ENCODE measurements at regions not wholly inside any gene's neighbourhood (a gene's known extent, or its start where the extent isn't known, plus 50 kb on each side); places are given as distances from the start of the nearest gene placed in this dataset.

DNA sequence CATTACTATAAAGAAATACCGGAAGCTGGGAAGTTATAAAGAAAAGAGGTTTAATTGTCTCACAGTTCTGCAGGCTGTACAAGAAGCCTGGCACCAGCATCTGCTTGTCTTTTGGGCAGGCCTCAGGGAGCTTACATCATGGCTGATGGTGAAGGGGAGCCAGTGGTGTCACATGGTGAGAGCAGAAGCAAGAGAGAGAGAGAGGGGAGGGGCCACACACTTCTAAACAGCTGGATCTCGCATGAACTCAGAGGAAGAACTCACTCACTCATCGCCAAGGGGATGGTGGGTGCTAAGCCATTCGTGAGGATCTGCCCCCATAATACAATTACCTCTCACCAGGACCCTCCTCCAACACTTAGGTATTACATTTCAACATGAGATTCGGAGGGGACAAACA lies 51.8 kb upstream of the ANKRD34C start:
- H3K4me3 ChIP-seq (ENCODE audit: low read depth, low read length) = no peak overlapping the region
- TF ChIP-seq, protein P1, sequence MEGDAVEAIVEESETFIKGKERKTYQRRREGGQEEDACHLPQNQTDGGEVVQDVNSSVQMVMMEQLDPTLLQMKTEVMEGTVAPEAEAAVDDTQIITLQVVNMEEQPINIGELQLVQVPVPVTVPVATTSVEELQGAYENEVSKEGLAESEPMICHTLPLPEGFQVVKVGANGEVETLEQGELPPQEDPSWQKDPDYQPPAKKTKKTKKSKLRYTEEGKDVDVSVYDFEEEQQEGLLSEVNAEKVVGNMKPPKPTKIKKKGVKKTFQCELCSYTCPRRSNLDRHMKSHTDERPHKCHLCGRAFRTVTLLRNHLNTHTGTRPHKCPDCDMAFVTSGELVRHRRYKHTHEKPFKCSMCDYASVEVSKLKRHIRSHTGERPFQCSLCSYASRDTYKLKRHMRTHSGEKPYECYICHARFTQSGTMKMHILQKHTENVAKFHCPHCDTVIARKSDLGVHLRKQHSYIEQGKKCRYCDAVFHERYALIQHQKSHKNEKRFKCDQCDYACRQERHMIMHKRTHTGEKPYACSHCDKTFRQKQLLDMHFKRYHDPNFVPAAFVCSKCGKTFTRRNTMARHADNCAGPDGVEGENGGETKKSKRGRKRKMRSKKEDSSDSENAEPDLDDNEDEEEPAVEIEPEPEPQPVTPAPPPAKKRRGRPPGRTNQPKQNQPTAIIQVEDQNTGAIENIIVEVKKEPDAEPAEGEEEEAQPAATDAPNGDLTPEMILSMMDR (IDR thresholded peaks at IDR 0.05; ENCODE audit: insufficient read depth, low read depth, low read length, missing control alignments) = no peak
- no peak for DNase-seq (ENCODE audit: low read depth)

DNA sequence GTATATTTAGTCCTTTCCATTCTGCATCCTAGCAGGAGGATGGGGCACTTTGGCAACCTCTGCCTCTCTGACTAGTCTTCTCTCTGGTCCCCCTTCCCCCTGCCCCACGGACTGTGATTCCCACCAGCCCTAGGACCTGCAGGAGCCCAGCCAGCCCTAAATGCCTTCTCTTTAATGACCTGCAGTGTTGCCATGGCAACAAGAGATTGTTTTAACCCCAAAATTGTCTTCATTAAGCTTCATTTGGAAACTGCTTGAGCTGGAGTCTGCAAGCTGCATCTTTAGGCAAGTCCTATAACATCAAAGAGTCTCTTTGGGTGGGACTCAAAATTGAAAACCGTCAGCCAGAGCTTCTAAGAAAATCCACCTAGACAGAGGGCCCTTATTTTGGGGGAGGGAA lies 59.7 kb upstream of the ANKRD34C start:
- no peak for DNase-seq (ENCODE audit: low read depth)
- TF ChIP-seq, protein P1 (IDR thresholded peaks at IDR 0.05; ENCODE audit: insufficient read depth, low read depth, low read length, missing control alignments) = no peak
- no peak overlapping the region for H3K4me3 ChIP-seq (ENCODE audit: low read depth, low read length)

DNA sequence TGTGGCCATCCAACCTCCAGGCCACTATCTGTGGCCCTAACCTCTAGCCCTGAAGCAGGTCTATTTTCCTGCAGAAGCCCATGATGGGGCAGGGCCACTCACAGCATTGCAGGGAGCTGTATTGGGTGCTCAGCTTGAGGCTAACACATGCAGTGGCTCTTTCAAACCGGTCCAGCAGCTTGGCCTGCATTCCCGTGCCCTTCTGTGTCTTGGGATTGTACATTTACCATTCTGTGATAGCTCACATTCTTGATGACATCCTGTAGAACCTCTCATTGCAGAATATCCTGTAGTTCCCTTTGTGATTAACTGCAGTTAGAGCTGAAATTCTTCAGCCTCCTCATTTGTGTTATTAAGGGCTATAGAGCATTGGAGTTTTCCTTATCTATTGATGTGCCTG lies 60.8 kb upstream of the ANKRD34C start:
- TF ChIP-seq, protein P1 (IDR thresholded peaks at IDR 0.05; ENCODE audit: insufficient read depth, low read depth, low read length, missing control alignments) = no peak
- no peak for DNase-seq (ENCODE audit: low read depth)
- H3K4me3 ChIP-seq (ENCODE audit: low read depth, low read length) = no peak overlapping the region

DNA sequence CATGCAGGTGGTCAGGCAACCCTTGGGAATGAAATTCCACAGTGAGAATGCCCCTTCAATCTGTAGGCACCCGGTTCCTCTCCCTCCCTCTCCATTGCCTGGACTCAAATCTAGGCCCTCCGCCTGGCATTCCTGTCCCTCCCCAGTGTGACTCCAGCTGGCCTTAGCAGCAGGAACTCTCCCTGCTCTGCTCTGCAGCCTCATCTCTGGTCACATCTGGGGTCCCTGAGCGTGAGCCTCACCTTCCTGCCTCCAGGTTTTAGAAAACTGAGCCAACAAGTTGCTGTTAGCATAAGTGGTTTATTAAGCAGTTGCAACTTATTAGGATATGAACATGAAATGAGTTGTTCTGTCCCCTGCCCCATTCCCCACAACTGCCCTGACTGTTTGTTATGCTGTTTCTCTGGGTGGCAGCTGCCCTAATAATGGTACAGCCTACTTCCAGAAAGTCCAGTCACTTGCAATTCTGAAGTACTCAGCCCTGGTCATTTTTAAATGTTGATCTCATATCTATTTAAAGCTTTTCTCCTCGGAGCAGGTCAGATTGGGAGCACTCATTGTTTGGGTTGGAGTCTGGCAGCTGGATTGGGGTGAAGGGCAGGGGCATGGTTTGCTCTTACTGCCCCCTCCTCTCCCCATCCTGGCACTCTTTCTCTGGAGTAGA lies 63.0 kb upstream of the ANKRD34C start:
- TF ChIP-seq, protein P1 (IDR thresholded peaks at IDR 0.05; ENCODE audit: insufficient read depth, low read depth, low read length, missing control alignments) = no peak

DNA sequence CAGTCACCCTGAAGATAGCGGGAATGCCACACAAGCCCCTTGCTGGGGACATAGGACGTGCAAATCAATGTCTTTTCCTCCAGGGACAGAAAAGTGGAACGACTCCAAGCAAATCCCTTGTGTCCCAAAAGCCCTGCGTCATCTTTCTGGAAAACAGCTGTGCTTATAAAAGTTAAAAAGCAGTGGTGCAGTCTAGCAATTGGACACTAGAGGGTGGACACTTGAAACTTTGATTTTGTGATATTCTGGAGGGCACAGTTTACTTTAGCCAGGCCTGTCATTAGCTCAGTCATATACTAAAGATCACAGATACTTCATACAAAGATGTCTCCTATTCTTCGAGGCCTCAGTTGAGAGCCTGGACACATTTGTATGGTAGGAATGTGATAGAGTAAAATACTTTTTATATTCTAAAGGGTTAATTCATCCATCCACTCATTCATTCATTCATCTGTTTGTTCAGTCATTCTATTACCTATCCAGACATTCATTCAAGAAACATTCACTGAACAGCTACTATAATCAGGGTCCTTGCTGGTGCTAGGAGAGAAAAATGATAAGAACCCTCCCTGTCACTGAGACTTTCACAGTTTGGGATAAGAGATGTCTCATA lies 63.8 kb upstream of the ANKRD34C start:
- DNase-seq (ENCODE audit: low read depth) = no peak
- TF ChIP-seq, protein P1 (IDR thresholded peaks at IDR 0.05; ENCODE audit: insufficient read depth, low read depth, low read length, missing control alignments) = peak; percentile 10
- H3K4me3 ChIP-seq (ENCODE audit: low read depth, low read length) = no peak overlapping the region

More for the DNA sequence above, 63.0 kb upstream of the ANKRD34C start:
- no peak overlapping the region for H3K4me3 ChIP-seq (ENCODE audit: low read depth, low read length)
- DNase-seq (ENCODE audit: low read depth) = no peak

DNA sequence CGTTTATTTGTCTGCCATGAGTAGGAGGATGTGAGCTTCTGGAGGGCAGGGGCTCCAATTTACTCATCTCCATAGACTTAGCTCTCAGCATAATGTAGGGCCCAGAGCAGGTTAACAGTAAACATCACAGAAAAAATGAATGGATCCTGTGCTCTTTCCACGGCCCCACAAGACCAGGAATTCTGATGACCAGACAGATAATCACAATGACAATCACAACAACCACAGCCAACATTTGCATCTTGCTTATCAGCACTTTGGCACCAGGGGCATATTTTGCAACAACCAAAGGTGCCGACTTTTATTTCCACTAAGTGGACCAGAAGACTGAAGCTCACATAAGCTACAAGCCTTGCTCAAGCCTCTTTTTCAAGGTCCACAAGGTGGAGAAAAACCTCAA lies 68.9 kb upstream of the ANKRD34C start:
- DNase-seq (ENCODE audit: low read depth) = no peak
- H3K4me3 ChIP-seq (ENCODE audit: low read depth, low read length) = no peak overlapping the region
- TF ChIP-seq, protein P1 (IDR thresholded peaks at IDR 0.05; ENCODE audit: insufficient read depth, low read depth, low read length, missing control alignments) = no peak

Data from GM12865 (cell line).